Keratinocyte (primary cell): ENCODE measurements at regions not wholly inside any gene's neighbourhood (a gene's known extent, or its start where the extent isn't known, plus 50 kb on each side); places are given as distances from the start of the nearest gene placed in this dataset.
A peak's percentile ranks its signal among the peaks of the same experiment; 100 is the strongest.

Source experiments
- DNase-seq: peaks from one replicate; pipeline ENCODE4 v3.0.0-alpha.2; 2011; ENCODE audit warnings: low read depth, missing footprints, low spot score
- FAIRE-seq: peaks from 2 replicates; lab custom pipeline; 2011; peaks lifted over from hg19 to GRCh38; lab: Jason Lieb, UNC
- H2AFZ ChIP-seq: 2 replicates; pipeline ENCODE4 v1.6.0; 2012; ENCODE audit warnings: low read length, control low read depth, inconsistent platforms; ENCODE audit not compliant: control insufficient read depth
- H3K27ac ChIP-seq: 2 replicates; pipeline ENCODE4 v1.5.1; 2011; ENCODE audit warnings: low read length; ENCODE audit not compliant: control insufficient read depth, insufficient read depth
- H3K27me3 ChIP-seq: 3 replicates; pipeline ENCODE4 v1.6.0; 2011; ENCODE audit warnings: low read length; ENCODE audit not compliant: control insufficient read depth, insufficient read depth; ENCODE audit errors: extremely low read depth
- H3K36me3 ChIP-seq, 2 experiments: 2 replicates in 1 of 2; 3 replicates in 1 of 2; pipeline ENCODE4 v1.5.1; 2011; ENCODE audit warnings: low read length in 2 of 2, mild to moderate bottlenecking in 1 of 2; ENCODE audit not compliant: control insufficient read depth in 2 of 2, insufficient read depth in 2 of 2; ENCODE audit errors: extremely low read depth in 1 of 2
- H3K4me1 ChIP-seq: 3 replicates; pipeline ENCODE4 v1.5.1; 2011; ENCODE audit warnings: low read length; ENCODE audit not compliant: control insufficient read depth, insufficient read depth; ENCODE audit errors: extremely low read depth
- H3K4me2 ChIP-seq: 3 replicates; pipeline ENCODE4 v1.6.0; 2011; ENCODE audit warnings: low read depth, low read length; ENCODE audit not compliant: control insufficient read depth, insufficient read depth; ENCODE audit errors: extremely low read depth
- H3K4me3 ChIP-seq, 3 experiments: fragments of 200-600 bp in 1 of 3; sonication (generic) in 1 of 3; 2 replicates in 2 of 3; 3 replicates in 1 of 3; pipeline ENCODE4 v1.5.1; 2011 to 2016; ENCODE audit warnings: low read length in 3 of 3, mild to moderate bottlenecking in 3 of 3, control low read depth in 2 of 3, inconsistent platforms in 1 of 3, low read depth in 1 of 3, mixed read lengths in 1 of 3, mixed run types in 1 of 3, moderate library complexity in 1 of 3; ENCODE audit not compliant: control insufficient read depth in 2 of 3, insufficient read depth in 2 of 3; ENCODE audit errors: extremely low read depth in 1 of 3
- H3K79me2 ChIP-seq: 2 replicates; pipeline ENCODE4 v1.6.0; 2012; ENCODE audit warnings: low read length; ENCODE audit not compliant: control insufficient read depth, insufficient read depth
- H3K9ac ChIP-seq: 3 replicates; pipeline ENCODE4 v1.6.0; 2011; ENCODE audit warnings: low read length; ENCODE audit not compliant: control insufficient read depth, insufficient read depth; ENCODE audit errors: extremely low read depth
- H3K9me1 ChIP-seq: 3 replicates; pipeline ENCODE4 v1.6.0; 2011; ENCODE audit warnings: low read length; ENCODE audit not compliant: control insufficient read depth, insufficient read depth; ENCODE audit errors: extremely low read depth
- H3K9me3 ChIP-seq: 2 replicates; pipeline ENCODE4 v1.5.1; 2012; ENCODE audit warnings: low read depth, low read length; ENCODE audit not compliant: control insufficient read depth
- H4K20me1 ChIP-seq: 3 replicates; pipeline ENCODE4 v1.6.0; 2011; ENCODE audit warnings: low read length; ENCODE audit not compliant: control insufficient read depth, insufficient read depth; ENCODE audit errors: extremely low read depth
- CTCF ChIP-seq, 3 experiments: IDR thresholded peaks in 1 of 3; conservative IDR thresholded peaks in 1 of 3; optimal IDR thresholded peaks in 1 of 3; 2 replicates in 2 of 3; 3 replicates in 1 of 3; pipeline versions ENCODE3 to v1.5.1; 2011; ENCODE audit warnings: low read length in 3 of 3, mild to moderate bottlenecking in 3 of 3, moderate library complexity in 2 of 3, control low read depth in 1 of 3, inconsistent platforms in 1 of 3; ENCODE audit not compliant: insufficient read depth in 2 of 3; ENCODE audit errors: extremely low read depth in 1 of 3
- EZH2 ChIP-seq: IDR thresholded peaks from one replicate; pipeline ENCODE4 v1.6.1; 2012; ENCODE audit warnings: inconsistent platforms, mild to moderate bottlenecking, low read length, moderate library complexity
- dilution Hi-C: fragments of 300-500 bp; cut with MboI; formaldehyde crosslinking; loops from one replicate; pipeline ENCODE4 v1.7.0; 2020; ENCODE audit warnings: low sequenced_read_pairs; ENCODE audit not compliant: extremely low pct_ligation_motif_present

DNA sequence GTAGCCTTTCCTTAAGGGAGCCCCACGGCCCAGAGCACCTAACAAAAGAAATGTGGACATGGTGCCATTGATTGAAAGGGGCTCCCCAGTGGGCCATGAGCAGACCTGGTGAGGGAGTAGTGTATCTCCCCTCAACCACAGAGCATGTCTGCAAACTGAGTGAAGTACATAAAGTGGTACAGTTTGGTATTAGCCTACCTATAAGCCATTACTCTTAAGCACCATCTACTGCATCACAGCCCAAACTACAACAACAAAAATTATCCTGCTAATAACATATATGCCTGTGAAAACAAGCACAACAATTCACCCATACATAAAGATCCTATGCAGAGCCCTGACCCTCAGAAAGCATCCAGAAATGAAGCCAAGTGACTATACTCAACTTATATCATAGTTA is 407.8 kb downstream of the PTPRC start:
- dilution Hi-C loops, result no loop called here
- H3K9me1 ChIP-seq, result no peaks in the 10 kb centered on the region
- H3K36me3 ChIP-seq, result no peaks in the 10 kb centered on the region
- TF ChIP-seq EZH2, result no peak
- TF ChIP-seq CTCF (optimal IDR thresholded peaks at IDR 0.05 in 1 of 3, IDR thresholded peaks at IDR 0.05 in 1 of 3, conservative IDR thresholded peaks at IDR 0.05 in 1 of 3; ENCODE audit: extremely low read depth in 1 of 3, insufficient read depth in 2 of 3, low read length in 3 of 3), result peak in 1 of 3 experiments; percentile 33
- H3K4me3 ChIP-seq, result no peak overlapping the region
- FAIRE-seq (no peak), DNase-seq (no peak)
- no peaks in the 10 kb centered on the region for H3K79me2 ChIP-seq
- H3K9me3 ChIP-seq, result no peaks in the 10 kb centered on the region
- no peaks in the 10 kb centered on the region for H3K4me1 ChIP-seq
- no peak overlapping the region for H2AFZ ChIP-seq
- no peak overlapping the region for H3K27ac ChIP-seq
- H3K27me3 ChIP-seq, result no peaks in the 10 kb centered on the region
- H3K9ac ChIP-seq, result no peak overlapping the region
- H4K20me1 ChIP-seq, result no peaks in the 10 kb centered on the region
- H3K4me2 ChIP-seq, result no peak overlapping the region

GRCh38 chr1:199054694-199055093 is 415.9 kb downstream of the PTPRC start:
- H3K9ac ChIP-seq, result no peak overlapping the region
- FAIRE-seq (no peak), DNase-seq (no peak)
- dilution Hi-C loops, result no loop called here
- H3K27me3 ChIP-seq, result no peaks in the 10 kb centered on the region
- no peaks in the 10 kb centered on the region for H4K20me1 ChIP-seq
- H3K4me1 ChIP-seq, result no peaks in the 10 kb centered on the region
- H3K9me3 ChIP-seq, result no peaks in the 10 kb centered on the region
- TF ChIP-seq CTCF (optimal IDR thresholded peaks at IDR 0.05 in 1 of 3, IDR thresholded peaks at IDR 0.05 in 1 of 3, conservative IDR thresholded peaks at IDR 0.05 in 1 of 3; ENCODE audit: extremely low read depth in 1 of 3, insufficient read depth in 2 of 3, low read length in 3 of 3) (no peak), EZH2 (no peak)
- no peak overlapping the region for H2AFZ ChIP-seq
- no peaks in the 10 kb centered on the region for H3K36me3 ChIP-seq
- H3K4me3 ChIP-seq, result no peak overlapping the region
- H3K79me2 ChIP-seq, result no peaks in the 10 kb centered on the region
- H3K27ac ChIP-seq, result no peak overlapping the region
- H3K9me1 ChIP-seq, result no peaks in the 10 kb centered on the region
- no peak overlapping the region for H3K4me2 ChIP-seq
